GM12872 (cell line): ENCODE measurements at regions not wholly inside any gene's neighbourhood (a gene's known extent, or its start where the extent isn't known, plus 50 kb on each side); places are given as distances from the start of the nearest gene placed in this dataset.

Experiments used
- CTCF ChIP-seq: IDR thresholded peaks from 3 replicates; pipeline ENCODE4 v1.5.1; 2011; ENCODE audit warnings: low read depth, mild to moderate bottlenecking, low read length, moderate library complexity; ENCODE audit not compliant: insufficient read depth

- no peak for TF ChIP-seq CTCF
These were observed 712.8 kb downstream of the CDH8 start for GRCh38 chr16:61323456-61323855.

- no peak for TF ChIP-seq CTCF
These were observed 715.4 kb downstream of the CDH8 start for GRCh38 chr16:61320791-61321190.

GRCh38 chr16:61313931-61314330, 722.3 kb downstream of the CDH8 start:
- TF ChIP-seq CTCF, result no peak

GRCh38 chr16:61309386-61309785, 726.9 kb downstream of the CDH8 start:
- no peak for TF ChIP-seq CTCF

GRCh38 chr16:61306204-61306603, 730.0 kb downstream of the CDH8 start:
- no peak for TF ChIP-seq CTCF

- TF ChIP-seq CTCF, result no peak
These were observed 739.4 kb downstream of the CDH8 start for GRCh38 chr16:61296814-61297213.

- TF ChIP-seq CTCF, result no peak
These were observed 739.9 kb downstream of the CDH8 start for GRCh38 chr16:61296305-61296704.

- no peak for TF ChIP-seq CTCF
These were observed 740.9 kb downstream of the CDH8 start for GRCh38 chr16:61295311-61295710.
